ENCODE measurements at regions not wholly inside any gene's neighbourhood (a gene's known extent, or its start where the extent isn't known, plus 50 kb on each side); places are given as distances from the start of the nearest gene placed in this dataset.

DNA sequence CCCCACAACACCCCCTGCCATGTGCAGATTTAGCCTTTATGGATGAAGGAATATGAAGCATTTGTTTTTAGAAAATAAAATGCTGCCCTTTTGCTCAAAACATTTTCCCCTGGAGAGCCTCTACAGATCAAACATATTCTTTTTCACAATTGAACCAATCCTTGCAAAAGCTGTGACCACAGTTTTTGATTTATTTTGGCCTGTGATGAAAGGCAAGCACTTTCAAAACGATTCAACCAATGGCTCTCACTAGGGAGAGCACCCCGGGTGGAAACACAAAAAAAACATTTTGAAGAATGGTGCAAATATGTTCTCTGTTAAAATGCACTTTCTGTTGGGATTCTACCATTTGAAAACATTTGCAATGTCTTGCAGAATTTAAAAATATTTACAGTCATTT lies 476.0 kb upstream of the ONECUT1 start:
- H3K4me2 ChIP-seq (ENCODE audit: low read depth, low read length, poor library complexity, severe bottlenecking) = no peak overlapping the region
- no peak overlapping the region for H2AFZ ChIP-seq (ENCODE audit: low read depth, low read length, severe bottlenecking)
- no peak overlapping the region for H3K4me3 ChIP-seq (ENCODE audit: insufficient read depth, low read length, poor library complexity, severe bottlenecking)
- H3K36me3 ChIP-seq (ENCODE audit: low read length) = no peaks in the 10 kb centered on the region
- TF ChIP-seq, protein P1, sequence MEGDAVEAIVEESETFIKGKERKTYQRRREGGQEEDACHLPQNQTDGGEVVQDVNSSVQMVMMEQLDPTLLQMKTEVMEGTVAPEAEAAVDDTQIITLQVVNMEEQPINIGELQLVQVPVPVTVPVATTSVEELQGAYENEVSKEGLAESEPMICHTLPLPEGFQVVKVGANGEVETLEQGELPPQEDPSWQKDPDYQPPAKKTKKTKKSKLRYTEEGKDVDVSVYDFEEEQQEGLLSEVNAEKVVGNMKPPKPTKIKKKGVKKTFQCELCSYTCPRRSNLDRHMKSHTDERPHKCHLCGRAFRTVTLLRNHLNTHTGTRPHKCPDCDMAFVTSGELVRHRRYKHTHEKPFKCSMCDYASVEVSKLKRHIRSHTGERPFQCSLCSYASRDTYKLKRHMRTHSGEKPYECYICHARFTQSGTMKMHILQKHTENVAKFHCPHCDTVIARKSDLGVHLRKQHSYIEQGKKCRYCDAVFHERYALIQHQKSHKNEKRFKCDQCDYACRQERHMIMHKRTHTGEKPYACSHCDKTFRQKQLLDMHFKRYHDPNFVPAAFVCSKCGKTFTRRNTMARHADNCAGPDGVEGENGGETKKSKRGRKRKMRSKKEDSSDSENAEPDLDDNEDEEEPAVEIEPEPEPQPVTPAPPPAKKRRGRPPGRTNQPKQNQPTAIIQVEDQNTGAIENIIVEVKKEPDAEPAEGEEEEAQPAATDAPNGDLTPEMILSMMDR (IDR thresholded peaks at IDR 0.05; ENCODE audit: insufficient read depth, low read length, poor library complexity, severe bottlenecking) = no peak
- no peak for TF ChIP-seq EZH2phosphoT487 (conservative IDR thresholded peaks at IDR 0.05; ENCODE audit: low read length)
- H4K20me1 ChIP-seq (ENCODE audit: low read depth, low read length) = no peaks in the 10 kb centered on the region
- H3K9me3 ChIP-seq (ENCODE audit: insufficient read depth, low read length) = no peaks in the 10 kb centered on the region
- no peaks in the 10 kb centered on the region for H3F3A ChIP-seq (ENCODE audit: insufficient read depth)
- no peaks in the 10 kb centered on the region for H3K9me2 ChIP-seq (replicated peaks; ENCODE audit: insufficient read depth, low read length)
- H3K27ac ChIP-seq (ENCODE audit: low read depth, low read length) = no peak overlapping the region
- H3K79me2 ChIP-seq (ENCODE audit: insufficient read depth, low read length) = no peaks in the 10 kb centered on the region
- H3K9ac ChIP-seq (ENCODE audit: low read length) = no peak overlapping the region
- no peaks in the 10 kb centered on the region for H3K27me3 ChIP-seq (ENCODE audit: low read length)

DNA sequence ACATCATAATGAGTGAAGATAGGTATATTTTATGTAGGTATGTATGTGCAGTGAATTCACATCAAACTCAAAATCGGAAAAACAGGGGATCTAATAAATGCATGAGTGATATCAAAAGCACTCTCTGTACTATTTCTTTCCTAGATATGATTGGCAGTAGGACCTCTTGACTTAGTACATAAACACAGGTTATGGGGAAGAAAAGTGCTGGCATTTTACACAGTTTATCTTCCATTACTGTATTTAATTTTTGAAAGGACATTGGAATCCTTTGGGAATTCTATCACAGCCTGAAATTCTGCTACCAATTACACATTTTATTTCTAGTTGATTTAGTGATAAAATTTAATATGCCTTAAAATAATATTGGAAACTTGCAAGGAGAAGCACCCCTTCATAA lies 470.5 kb upstream of the ONECUT1 start:
- Histone ChIP-seq H3K36me3 (ENCODE audit: low read length) (no peaks in the 10 kb centered on the region), H3K9ac (ENCODE audit: low read length) (no peak overlapping the region)

DNA sequence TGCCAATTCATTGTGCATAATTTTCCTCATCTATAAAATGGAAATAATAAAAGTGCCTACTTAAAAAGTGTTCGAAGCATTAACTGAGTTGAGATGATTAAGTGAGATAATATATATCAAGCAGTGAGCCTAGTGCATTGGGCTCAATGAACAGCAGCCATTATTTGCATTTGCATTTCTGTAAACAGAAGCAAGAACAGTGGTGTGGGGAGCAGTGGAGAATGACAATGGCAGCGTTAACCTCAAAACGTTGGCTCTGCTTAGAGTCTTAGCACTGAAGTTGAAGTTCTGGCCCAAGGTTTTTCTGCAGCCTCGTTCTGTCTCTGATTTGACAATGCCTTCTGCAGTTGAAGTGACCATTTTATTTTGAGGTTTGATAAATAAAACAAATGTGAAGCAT lies 466.3 kb upstream of the ONECUT1 start:
- no peak overlapping the region for H3K4me2 ChIP-seq (ENCODE audit: low read depth, low read length, poor library complexity, severe bottlenecking)
- no peaks in the 10 kb centered on the region for H3K9me2 ChIP-seq (replicated peaks; ENCODE audit: insufficient read depth, low read length)
- no peak overlapping the region for H3K9ac ChIP-seq (ENCODE audit: low read length)
- no peaks in the 10 kb centered on the region for H4K20me1 ChIP-seq (ENCODE audit: low read depth, low read length)
- no peak overlapping the region for H3K4me3 ChIP-seq (ENCODE audit: insufficient read depth, low read length, poor library complexity, severe bottlenecking)
- no peaks in the 10 kb centered on the region for H3K9me3 ChIP-seq (ENCODE audit: insufficient read depth, low read length)
- no peaks in the 10 kb centered on the region for H3K79me2 ChIP-seq (ENCODE audit: insufficient read depth, low read length)
- no peak for TF ChIP-seq EZH2phosphoT487 (conservative IDR thresholded peaks at IDR 0.05; ENCODE audit: low read length)
- TF ChIP-seq, protein P1 (IDR thresholded peaks at IDR 0.05; ENCODE audit: insufficient read depth, low read length, poor library complexity, severe bottlenecking) = no peak
- H2AFZ ChIP-seq (ENCODE audit: low read depth, low read length, severe bottlenecking) = no peak overlapping the region
- no peaks in the 10 kb centered on the region for H3K27me3 ChIP-seq (ENCODE audit: low read length)
- H3K36me3 ChIP-seq (ENCODE audit: low read length) = no peaks in the 10 kb centered on the region
- H3F3A ChIP-seq (ENCODE audit: insufficient read depth) = no peaks in the 10 kb centered on the region
- no peak overlapping the region for H3K27ac ChIP-seq (ENCODE audit: low read depth, low read length)

More for the DNA sequence above, 470.5 kb upstream of the ONECUT1 start:
- Histone ChIP-seq H2AFZ (ENCODE audit: low read depth, low read length, severe bottlenecking) (no peak overlapping the region), H3K79me2 (ENCODE audit: insufficient read depth, low read length) (no peaks in the 10 kb centered on the region), H3K9me2 (replicated peaks; ENCODE audit: insufficient read depth, low read length) (no peaks in the 10 kb centered on the region), H3F3A (ENCODE audit: insufficient read depth) (no peaks in the 10 kb centered on the region), H3K4me2 (ENCODE audit: low read depth, low read length, poor library complexity, severe bottlenecking) (no peak overlapping the region), H3K27ac (ENCODE audit: low read depth, low read length) (no peak overlapping the region), H3K9me3 (ENCODE audit: insufficient read depth, low read length) (no peaks in the 10 kb centered on the region), H4K20me1 (ENCODE audit: low read depth, low read length) (no peaks in the 10 kb centered on the region), H3K27me3 (ENCODE audit: low read length) (no peaks in the 10 kb centered on the region), H3K4me3 (ENCODE audit: insufficient read depth, low read length, poor library complexity, severe bottlenecking) (no peak overlapping the region)
- no peak for TF ChIP-seq EZH2phosphoT487 (conservative IDR thresholded peaks at IDR 0.05; ENCODE audit: low read length)
- TF ChIP-seq, protein P1 (IDR thresholded peaks at IDR 0.05; ENCODE audit: insufficient read depth, low read length, poor library complexity, severe bottlenecking) = no peak

Data from SU-DHL-6 (cell line).